NCI-H526 (cell line): ENCODE measurements at regions not wholly inside any gene's neighbourhood (a gene's known extent, or its start where the extent isn't known, plus 50 kb on each side); places are given as distances from the start of the nearest gene placed in this dataset.

Source experiments
- DNase-seq, 2 experiments: peaks; one replicate each; lab custom pipeline; 2025; lab: John Stamatoyannopoulos, UW

DNA sequence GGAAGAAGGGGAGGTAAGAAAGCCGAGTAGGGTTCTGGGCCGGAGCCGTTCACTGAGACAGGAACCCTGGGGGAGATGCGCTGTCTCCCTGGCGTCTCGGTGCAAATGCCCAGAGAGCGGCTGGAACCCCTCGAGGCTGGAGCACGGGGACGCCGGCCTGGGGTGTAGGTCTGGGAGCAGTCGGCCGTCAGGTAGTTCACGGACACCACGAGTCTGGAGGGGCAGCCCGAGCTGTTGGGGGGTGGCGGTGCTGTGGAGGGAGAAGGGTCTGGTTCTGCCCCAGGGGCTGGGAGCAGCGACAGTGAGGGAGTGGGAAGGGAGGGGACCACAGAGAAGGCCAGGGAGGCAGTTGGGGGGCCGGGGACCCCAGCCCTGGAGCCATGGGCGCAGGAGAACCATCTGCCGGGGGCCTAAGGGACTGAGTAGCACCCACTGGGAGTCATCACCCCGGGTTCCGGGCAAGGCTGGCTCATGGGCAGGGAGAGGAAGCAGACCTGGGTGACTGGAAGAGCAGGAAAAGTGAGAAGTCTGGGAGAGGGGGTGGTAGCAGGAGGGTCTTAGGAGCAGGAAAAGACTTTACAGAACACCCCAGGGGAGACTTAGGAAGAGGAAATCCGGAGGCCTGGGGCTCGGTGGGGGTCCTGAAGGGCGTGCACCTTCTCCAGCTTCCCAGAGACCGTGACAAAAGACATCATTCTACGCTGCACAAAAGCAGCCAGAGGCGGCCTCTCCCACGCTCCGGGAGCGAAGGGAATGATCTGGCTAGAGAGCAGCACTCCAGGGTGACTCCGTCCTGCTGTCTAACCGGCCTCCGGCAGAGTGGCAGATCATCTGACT is 173.1 kb upstream of the SOX1 start:
- no peak for DNase-seq

DNA sequence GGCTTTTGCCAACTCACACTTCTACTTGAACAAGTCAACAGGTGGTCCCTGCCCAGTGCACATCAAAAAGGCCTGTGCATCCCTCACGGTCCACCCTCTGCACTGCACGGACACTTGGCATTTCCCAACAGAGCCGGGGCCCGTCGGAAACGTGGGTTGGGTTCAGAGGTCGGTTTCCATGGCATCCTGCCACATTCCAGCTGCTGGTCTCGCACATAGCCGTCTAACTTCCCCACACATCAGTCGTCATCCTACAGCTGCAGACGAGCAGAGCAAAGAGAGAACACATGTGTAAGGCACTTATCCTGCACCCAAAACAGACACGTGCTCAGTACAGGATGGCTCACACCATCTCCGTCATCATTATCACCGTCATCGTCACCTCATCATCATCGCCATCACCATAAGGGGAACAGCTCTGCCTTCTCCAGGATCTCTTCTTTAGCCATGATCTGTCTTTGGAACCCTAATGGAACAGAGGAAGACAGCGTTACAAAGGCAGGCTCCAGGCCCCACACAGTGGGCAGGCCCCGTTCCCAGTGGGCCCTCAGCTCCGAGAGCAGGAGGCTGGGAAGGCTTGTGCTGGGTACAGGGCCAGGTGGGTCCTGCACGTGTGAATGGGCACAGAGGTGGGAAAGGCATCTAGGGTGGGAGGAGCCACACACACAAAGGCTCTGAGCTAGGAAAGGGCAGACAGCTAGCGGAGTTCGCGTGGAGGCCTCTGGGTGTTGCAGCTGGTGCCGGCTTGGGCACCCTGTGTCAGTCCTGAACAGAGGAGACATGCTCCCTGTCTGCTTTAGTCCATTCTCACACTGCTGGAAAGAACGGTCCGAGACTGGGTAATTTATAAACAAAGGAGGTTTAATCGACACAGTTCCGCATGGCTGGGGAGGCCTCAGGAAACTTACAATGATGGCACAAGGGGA is 170.8 kb upstream of the SOX1 start:
- DNase-seq, result no peak

DNA sequence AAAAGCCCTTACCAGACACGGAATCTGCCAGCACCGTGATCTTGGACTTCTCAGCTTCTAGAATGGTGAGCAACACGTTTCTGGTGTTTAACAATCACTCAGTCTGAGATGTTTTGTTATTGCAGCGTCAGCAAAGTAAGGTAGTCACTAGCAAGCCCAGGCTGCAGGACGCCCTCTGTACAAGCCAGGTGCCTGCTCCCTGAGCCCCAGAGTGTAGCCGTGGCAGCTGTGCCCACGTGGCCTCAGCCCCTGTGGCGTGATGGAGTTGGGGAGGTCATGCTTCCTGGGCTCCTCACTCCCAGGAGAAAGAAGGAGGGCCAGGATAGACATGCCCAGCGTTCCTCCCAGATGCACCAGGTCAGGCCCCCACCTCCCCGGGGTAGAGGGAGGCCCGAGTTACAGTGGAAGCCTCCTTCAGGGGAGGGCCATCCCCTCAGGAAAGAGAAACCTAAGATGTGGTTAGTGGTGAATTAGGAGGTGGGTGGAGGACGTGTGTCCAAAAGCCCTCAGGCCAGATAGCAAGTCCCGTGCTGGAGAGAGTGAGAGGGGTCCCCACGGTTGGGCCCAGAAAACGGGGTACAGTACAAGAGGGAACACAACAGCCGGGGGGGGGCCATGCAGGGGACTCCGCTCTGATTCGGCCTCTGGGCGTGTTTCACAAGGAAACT is 169.6 kb upstream of the SOX1 start:
- no peak for DNase-seq

DNA sequence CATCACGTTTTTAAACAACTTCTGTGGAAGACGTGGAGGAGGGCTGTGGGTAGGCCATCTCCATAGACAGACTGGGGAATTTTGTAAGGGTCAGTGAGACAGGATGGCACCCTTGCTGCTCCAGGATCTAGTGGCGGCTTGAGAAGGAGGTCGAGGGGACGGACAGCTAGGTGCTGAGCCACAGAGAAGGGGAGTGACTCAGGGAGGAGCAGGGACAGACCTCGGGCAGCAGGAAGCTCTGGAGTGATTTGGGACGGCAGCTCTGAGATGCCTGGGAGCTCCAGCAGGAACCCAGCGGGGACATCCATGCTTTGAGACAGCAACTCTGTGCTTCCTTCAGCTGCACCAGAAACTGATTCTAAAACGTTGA is 169.1 kb upstream of the SOX1 start:
- DNase-seq, result no peak

DNA sequence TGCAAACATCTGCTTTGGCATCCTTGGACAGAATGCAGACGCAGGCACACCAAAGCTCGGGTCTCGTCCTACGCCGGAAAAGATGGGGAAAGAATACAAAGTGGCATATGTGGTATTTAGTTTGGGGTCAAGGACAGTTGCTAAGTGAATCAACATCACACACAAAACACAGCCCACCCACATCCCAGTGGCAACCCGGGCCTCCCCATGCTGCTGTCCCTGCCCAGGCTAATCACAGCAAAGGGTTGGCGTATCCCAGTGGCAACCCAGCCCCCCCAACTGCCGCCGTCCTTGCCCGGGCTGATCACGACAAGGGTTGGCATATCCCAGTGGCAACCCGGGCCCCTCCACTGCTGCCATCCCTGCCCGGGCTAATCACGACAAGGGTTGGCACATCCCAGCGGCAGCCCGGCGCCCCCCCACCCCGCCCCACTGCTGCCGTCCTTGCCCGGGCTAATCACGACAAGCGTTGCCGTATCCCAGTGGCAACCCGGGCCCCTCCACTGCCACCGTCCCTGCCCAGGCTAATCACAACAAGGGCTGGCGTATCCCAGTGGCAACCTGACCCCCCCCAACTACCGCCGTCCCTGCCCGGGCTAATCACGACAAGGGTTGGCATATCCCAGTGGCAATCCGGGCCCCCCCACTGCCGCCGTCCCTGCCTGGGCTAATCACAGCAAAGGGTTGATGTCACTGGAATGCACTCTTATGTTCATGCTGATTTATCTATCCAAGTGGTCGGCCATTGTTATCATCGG is 167.8 kb upstream of the SOX1 start:
- no peak for DNase-seq

- no peak for DNase-seq
Observed at GRCh38 chr13:111899714-111900389, 167.1 kb upstream of the SOX1 start.

DNA sequence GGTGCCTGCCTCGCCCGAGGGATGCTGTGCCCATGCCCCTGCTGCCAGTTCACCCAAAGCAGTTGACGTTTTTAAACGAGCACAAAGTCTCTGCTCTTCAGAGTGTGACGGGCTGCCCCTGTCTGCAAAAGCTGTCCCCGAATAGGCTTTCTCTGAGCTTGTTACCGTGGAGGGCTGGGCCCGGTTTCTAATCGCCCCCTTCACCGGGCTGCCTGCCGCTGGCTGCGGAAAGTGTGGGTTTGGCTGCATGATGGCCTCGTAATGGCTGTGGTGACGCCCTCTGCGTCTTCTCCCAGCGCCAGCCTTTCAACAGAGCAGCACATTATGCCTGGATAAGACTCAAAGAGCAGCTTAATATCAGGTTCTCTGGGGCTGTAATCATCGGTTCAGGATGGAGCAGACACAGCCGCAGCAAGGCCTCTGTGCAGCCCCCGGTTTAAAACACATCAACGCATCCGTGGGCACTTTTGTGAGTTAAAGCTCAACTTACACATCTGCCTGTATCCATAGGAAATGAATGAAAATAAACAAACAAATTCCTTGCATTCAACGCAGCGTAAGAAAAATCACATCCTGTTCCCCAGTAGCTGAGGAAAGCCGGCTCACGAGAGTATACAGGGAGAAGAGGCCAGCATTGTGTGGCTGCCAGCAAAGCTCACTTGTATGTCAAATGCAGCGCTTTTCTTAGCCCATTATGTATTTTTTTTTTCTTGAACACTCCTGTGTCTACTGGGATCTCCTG is 166.4 kb upstream of the SOX1 start:
- no peak for DNase-seq

- DNase-seq, result no peak
Observed at GRCh38 chr13:111901267-111901915, 165.6 kb upstream of the SOX1 start.

GRCh38 chr13:111902726-111903125 is 164.2 kb upstream of the SOX1 start:
- DNase-seq, result no peak

- DNase-seq, result no peak
Observed at GRCh38 chr13:111903143-111903542, 163.8 kb upstream of the SOX1 start.

- DNase-seq, result no peak
Observed at GRCh38 chr13:111904166-111904565, 162.8 kb upstream of the SOX1 start.

- no peak for DNase-seq
Observed at GRCh38 chr13:111904701-111905608, 162.0 kb upstream of the SOX1 start.

GRCh38 chr13:111905609-111905945 is 161.4 kb upstream of the SOX1 start:
- no peak for DNase-seq

GRCh38 chr13:111906306-111906705 is 160.6 kb upstream of the SOX1 start:
- DNase-seq, result no peak

GRCh38 chr13:111906816-111907215 is 160.1 kb upstream of the SOX1 start:
- no peak for DNase-seq

GRCh38 chr13:111907341-111907880 is 159.5 kb upstream of the SOX1 start:
- DNase-seq, result no peak

GRCh38 chr13:111908361-111908760 is 158.6 kb upstream of the SOX1 start:
- no peak for DNase-seq

DNA sequence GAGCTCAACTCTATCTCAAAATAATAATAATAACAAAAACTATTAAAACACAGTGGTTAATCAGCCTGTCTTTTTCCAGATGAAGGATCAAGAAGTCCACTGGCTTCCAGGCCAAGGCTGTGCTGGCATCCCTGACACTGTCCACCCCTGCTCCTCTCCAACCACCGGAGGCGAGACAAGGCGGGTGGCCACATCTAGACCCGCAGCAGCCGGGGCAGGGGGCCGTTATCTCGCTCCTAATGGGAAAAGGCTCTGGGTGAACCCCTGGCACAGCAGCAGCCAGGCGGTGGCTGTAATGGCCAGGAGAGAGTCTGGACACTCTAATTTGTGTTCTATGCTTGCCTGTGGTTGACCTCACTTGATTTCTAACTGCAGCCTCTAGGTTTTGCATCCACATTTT is 158.0 kb upstream of the SOX1 start:
- no peak for DNase-seq

DNA sequence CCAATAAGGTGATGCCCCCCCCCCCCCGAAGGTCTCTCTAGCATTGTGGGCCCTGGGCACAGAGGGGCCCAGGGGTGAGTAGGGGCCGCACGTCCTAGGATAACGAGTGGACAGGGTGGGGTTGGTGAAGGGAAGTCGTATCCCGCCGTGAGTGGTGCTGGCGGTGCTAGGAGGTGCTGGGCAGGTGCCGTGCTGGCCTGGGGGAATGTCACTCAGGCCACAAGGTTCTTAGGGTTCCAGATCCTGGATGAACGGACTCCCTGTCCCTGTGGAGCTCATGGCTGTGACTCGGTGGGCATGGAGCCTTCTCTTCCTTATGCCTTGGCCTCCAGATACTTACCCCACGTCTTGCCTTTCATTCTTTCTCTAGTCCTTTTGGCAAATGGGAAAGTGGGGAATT is 157.4 kb upstream of the SOX1 start:
- no peak for DNase-seq
